MG63 (cell line): ENCODE measurements at regions not wholly inside any gene's neighbourhood (a gene's known extent, or its start where the extent isn't known, plus 50 kb on each side); places are given as distances from the start of the nearest gene placed in this dataset.
A peak's percentile ranks its signal among the peaks of the same experiment; 100 is the strongest.

Experiments
- DNase-seq: peaks from one replicate; pipeline ENCODE4 v3.0.0-alpha.2; 2020
- H3K27me3 ChIP-seq: fragments of 250-450 bp; sonication (Bioruptor Pico); 2 replicates; pipeline ENCODE4 v1.5.1; 2020; ENCODE audit warnings: mild to moderate bottlenecking, moderate library complexity
- H3K36me3 ChIP-seq: fragments of 250-450 bp; sonication (Bioruptor Pico); 2 replicates; pipeline ENCODE4 v1.5.1; 2020; ENCODE audit warnings: mild to moderate bottlenecking, moderate library complexity
- H3K4me3 ChIP-seq: fragments of 250-450 bp; sonication (Bioruptor Pico); 2 replicates; pipeline ENCODE4 v1.5.1; 2020; ENCODE audit warnings: mild to moderate bottlenecking, moderate library complexity
- H3K9me3 ChIP-seq: fragments of 250-450 bp; sonication (Bioruptor Pico); 2 replicates; pipeline ENCODE4 v1.5.1; 2020; ENCODE audit warnings: mild to moderate bottlenecking, moderate library complexity

DNA sequence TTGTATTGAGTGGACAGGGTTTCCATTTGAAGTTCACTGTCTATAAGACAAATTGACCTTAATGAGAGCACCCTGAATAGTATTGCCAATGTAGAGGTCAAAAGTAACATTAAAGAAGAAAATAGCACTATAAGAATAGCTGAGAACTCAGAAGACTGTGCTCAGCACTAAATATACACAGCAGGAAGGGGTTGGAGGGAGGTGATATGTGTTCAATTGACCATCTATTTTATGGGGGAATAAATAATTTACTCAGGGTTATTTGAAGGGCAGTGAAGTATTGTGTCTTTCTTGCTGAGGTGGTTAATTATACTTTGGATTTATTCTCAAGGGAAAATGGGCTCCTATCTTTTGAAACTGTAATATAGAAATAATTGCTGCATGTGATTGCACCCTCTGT, 1380.5 kb upstream of the SPRY2 start:
- DNase-seq: no peak
- no peaks in the 10 kb centered on the region for H3K27me3 ChIP-seq
- H3K4me3 ChIP-seq: no peak overlapping the region
- no peaks in the 10 kb centered on the region for H3K36me3 ChIP-seq
- H3K9me3 ChIP-seq: no peaks in the 10 kb centered on the region

DNA sequence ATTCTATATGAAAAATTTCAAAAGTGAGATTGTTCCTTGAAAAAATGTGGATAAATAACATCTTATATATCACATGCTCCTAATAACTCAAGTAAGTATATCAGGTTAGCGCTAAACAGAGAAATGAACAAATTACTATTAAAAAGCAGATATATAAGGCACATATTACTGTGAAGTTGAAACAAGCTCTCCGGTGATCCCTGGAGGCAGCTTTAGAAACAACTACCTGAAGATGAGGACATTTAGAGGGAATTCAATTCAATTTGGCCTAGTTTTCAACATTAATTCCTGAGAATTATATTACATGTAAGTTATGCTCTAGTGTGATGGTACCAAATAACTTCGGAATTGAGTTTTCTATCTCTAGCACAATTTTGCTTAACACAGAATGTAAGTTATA, 1373.6 kb upstream of the SPRY2 start:
- Histone ChIP-seq H3K9me3 (no peaks in the 10 kb centered on the region), H3K36me3 (no peaks in the 10 kb centered on the region), H3K4me3 (no peak overlapping the region), H3K27me3 (no peaks in the 10 kb centered on the region)
- DNase-seq: no peak

DNA sequence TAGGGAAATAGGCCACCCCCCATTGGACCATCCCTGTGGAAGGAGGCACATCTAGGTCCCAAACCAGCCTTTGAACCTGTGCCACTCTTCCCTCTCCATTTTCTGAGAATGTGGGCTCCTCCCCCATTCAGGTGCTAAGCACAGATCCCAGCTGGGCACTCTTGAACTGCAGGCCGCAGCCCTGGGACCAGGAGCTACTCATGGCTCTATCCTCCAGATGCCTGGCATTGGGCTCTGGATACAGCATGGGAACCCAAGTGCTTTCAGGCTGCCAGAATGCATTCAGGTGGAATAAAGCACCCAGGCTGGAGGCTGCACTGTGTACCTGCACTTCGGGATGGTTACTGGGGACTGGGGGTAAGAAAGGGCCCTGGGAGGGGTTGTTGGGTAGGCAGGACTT, 1372.3 kb upstream of the SPRY2 start:
- Histone ChIP-seq H3K36me3 (no peaks in the 10 kb centered on the region), H3K4me3 (no peak overlapping the region), H3K27me3 (no peaks in the 10 kb centered on the region), H3K9me3 (no peaks in the 10 kb centered on the region)
- DNase-seq: no peak

DNA sequence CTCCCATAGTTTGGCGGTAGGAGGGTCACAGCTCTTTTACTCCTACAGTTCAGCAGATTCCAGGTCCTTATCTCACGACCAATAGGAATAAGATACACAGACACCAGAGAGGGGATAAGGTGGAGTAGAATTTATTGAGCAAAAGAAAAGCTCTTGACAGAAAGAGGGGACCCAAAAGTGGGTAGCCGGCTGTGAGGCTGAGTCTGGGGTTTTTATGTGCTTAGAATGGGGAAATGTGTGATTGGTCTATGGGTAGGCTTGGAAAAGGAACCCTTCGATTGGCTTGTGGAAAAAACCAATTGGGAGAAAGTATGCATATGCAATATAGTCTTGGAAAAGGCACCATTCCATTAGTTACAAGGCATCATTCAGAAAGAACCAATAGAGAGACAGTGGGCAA, 1356.9 kb upstream of the SPRY2 start:
- DNase-seq: no peak

DNA sequence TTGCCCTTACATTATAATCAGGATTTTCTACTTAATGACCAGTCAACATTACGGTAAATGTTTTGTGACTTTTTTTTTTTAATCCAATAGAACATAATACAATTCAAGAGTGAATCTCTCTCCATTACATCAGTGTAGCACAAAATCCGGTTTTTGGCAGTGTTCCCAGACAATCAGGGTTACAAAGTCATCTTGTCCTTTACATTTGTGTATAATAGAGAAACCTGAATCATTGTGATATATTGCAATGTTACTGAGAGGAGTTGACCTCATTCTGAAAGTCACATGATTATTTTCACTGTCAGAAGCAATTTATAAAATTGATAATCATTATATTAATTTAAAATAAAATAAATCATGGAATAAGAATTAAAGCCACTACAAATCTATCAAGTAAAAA, 1346.0 kb upstream of the SPRY2 start:
- Histone ChIP-seq H3K27me3 (no peaks in the 10 kb centered on the region), H3K9me3 (no peaks in the 10 kb centered on the region), H3K36me3 (no peaks in the 10 kb centered on the region), H3K4me3 (no peak overlapping the region)
- DNase-seq: peak; percentile 12

More for the DNA sequence above, 1356.9 kb upstream of the SPRY2 start:
- Histone ChIP-seq H3K27me3 (no peaks in the 10 kb centered on the region), H3K36me3 (no peaks in the 10 kb centered on the region), H3K9me3 (no peaks in the 10 kb centered on the region), H3K4me3 (no peak overlapping the region)

DNA sequence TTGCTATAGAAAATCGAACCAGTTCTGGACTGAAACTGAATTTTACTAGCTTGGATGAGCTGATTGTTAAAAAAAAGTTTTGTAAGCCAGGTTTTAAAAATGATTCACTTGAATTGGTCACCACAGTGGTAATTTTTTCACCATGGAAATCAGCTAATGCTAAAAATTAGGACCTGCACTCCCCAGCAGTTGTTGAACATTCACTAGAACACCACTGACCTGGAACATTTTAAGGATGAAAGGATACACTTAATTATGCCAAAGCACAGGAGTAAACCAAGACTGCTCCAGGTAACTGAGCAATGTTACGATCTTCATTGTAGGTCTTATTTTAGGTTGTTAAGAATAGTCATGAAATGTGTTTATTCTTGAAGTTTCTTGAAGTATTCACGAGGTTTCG, 1342.6 kb upstream of the SPRY2 start:
- H3K27me3 ChIP-seq: no peaks in the 10 kb centered on the region
- no peaks in the 10 kb centered on the region for H3K9me3 ChIP-seq
- no peaks in the 10 kb centered on the region for H3K36me3 ChIP-seq
- H3K4me3 ChIP-seq: no peak overlapping the region
- DNase-seq: no peak

DNA sequence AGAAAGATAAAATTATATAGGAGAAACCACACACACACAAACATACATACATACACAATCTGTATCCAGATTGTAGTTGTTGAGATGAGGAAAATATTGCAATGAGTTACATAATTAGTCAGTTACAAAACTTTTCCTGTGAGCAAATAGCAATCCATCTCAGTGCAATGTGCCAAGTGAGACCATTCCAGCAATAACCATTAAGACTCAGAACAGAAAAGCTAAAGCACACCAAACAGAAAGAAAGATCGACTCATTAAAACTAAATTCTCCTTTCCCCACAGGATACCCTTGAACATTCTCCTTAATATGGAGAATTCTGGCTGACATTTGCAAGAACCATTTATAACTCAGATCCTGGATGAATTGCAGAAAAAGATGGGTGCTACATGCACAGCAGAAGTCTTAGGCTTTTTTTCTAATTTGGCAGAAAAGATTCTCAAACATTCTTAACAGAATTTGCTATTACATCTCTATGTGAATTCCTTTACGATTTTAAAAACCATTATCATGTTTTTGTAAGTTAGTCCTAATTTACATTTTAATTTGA, 1341.2 kb upstream of the SPRY2 start:
- no peaks in the 10 kb centered on the region for H3K36me3 ChIP-seq
- no peaks in the 10 kb centered on the region for H3K27me3 ChIP-seq
- no peaks in the 10 kb centered on the region for H3K9me3 ChIP-seq

DNA sequence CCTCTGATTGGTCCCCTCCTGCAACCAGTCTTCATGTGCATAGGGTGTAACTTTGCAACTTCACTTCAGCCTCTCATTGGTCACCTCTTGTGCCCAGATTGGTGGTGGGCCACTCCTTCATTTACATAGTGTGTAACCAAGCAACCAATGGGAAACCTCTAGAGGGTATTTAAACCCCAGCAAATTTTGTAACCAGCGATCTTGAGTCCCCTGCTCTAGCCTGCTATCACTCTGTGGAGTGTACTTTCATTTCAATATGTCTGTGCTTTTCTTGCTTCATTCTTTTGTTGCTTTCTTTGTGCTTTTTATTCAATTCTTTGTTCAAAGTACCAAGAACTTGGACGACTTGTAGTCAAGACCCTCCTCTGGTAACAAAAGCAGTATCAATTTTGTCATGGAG, 1336.9 kb upstream of the SPRY2 start:
- H3K27me3 ChIP-seq: no peaks in the 10 kb centered on the region

More for the DNA sequence above, 1341.2 kb upstream of the SPRY2 start:
- no peak for DNase-seq
- H3K4me3 ChIP-seq: no peak overlapping the region

DNA sequence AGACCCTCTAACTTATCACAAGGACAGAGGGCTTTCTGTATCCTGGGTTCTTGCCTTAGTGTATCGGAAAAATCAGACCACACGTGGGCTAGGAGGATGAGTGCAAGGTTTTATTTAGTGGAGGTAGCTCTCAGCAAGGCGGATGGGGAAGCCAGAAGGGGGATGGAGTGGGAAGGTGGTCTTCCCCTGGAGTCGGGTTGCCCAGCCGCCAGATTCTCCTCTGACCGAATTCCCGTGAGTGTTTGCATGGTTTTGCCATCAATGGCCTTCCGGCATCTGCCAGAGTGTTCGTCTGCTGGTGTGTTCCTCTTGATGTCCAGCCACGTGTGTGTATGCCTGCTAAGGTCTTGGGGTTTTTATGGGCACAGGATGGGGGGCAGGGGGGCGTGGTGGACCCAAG, 1335.1 kb upstream of the SPRY2 start:
- Histone ChIP-seq H3K36me3 (no peaks in the 10 kb centered on the region), H3K4me3 (no peak overlapping the region), H3K27me3 (no peaks in the 10 kb centered on the region), H3K9me3 (no peaks in the 10 kb centered on the region)
- no peak for DNase-seq

More for the DNA sequence above, 1336.9 kb upstream of the SPRY2 start:
- no peaks in the 10 kb centered on the region for H3K36me3 ChIP-seq
- no peak for DNase-seq
- no peaks in the 10 kb centered on the region for H3K9me3 ChIP-seq
- no peak overlapping the region for H3K4me3 ChIP-seq

DNA sequence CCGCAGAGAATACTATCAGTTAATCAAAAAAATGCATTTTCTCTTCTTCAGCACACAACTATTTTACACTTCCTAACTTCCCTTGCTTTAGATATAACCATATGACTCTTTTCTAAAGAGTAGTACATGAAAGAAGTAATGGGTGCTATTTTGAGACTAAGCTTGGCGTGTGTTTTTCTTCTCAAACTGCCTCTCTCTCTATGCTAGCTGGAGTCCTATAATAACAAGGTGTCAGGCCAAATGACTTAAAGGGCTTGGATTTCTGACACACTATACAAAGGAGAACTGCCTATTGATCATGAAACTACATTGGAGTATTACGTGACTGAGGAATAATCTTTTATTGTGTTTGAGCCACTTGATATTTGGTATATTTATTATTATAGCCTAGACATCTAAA, 1330.1 kb upstream of the SPRY2 start:
- no peaks in the 10 kb centered on the region for H3K9me3 ChIP-seq
- H3K36me3 ChIP-seq: no peaks in the 10 kb centered on the region
- DNase-seq: no peak
- no peaks in the 10 kb centered on the region for H3K27me3 ChIP-seq
- no peak overlapping the region for H3K4me3 ChIP-seq

DNA sequence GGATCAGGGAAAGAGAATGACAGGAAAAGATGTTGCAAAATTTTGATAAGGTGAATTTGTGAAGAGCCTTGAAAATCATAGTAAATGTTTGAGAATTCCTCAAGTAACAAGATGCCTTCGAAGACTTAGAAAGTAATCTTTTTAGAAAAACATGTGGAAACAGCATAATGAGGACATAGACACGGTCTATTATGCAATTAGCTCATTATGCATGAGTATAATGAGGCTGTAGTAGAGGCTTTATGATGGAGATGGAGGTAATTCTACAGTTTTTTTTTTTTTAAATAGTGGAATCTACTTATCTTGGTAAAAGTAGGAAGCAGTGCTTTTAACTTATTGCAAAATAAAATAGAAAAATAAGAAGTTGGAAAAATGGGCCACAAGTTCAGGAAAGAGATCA, 1329.1 kb upstream of the SPRY2 start:
- no peak for DNase-seq
- H3K9me3 ChIP-seq: no peaks in the 10 kb centered on the region
- no peak overlapping the region for H3K4me3 ChIP-seq
- no peaks in the 10 kb centered on the region for H3K36me3 ChIP-seq
- H3K27me3 ChIP-seq: no peaks in the 10 kb centered on the region

DNA sequence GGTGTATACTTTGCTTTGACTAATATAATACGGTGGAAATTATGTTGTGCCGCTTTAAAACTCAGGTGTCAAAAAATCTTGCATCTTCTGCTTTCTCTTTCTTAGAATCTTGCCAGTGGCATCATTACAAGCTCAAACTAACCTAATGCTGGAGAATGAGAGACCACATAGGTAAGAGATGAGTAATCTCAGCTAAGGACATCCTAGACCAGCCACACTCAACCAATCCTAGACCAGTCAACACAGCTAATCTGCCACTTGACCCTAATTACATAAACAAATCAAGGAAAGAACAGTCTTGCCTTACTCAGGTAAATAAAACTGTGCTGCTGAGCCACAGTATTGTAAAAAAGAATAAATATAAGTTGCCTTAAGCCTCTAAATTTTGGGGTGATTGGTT, 1323.9 kb upstream of the SPRY2 start:
- no peaks in the 10 kb centered on the region for H3K9me3 ChIP-seq
- H3K27me3 ChIP-seq: no peaks in the 10 kb centered on the region
- DNase-seq: no peak
- H3K4me3 ChIP-seq: no peak overlapping the region
- no peaks in the 10 kb centered on the region for H3K36me3 ChIP-seq

DNA sequence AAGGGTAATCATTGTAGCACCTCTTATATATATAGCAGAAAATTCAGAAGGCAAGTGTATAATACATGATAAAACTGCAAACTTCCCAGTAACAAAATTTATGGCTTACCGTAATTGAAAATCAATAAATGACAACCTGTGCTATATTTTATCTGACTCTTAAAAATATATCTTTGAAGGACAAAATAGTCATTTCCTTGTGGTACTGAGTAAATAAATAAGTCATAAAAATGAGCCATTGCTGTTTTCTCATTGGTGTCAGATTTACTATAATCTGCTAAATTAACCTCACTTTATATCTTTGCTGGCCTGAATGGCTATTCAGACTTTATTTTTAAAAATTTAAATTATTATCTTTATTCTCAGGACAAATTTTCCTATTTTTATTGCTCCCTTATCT, 1319.1 kb upstream of the SPRY2 start:
- DNase-seq: no peak
- Histone ChIP-seq H3K27me3 (no peaks in the 10 kb centered on the region), H3K4me3 (no peak overlapping the region), H3K9me3 (no peaks in the 10 kb centered on the region), H3K36me3 (no peaks in the 10 kb centered on the region)

DNA sequence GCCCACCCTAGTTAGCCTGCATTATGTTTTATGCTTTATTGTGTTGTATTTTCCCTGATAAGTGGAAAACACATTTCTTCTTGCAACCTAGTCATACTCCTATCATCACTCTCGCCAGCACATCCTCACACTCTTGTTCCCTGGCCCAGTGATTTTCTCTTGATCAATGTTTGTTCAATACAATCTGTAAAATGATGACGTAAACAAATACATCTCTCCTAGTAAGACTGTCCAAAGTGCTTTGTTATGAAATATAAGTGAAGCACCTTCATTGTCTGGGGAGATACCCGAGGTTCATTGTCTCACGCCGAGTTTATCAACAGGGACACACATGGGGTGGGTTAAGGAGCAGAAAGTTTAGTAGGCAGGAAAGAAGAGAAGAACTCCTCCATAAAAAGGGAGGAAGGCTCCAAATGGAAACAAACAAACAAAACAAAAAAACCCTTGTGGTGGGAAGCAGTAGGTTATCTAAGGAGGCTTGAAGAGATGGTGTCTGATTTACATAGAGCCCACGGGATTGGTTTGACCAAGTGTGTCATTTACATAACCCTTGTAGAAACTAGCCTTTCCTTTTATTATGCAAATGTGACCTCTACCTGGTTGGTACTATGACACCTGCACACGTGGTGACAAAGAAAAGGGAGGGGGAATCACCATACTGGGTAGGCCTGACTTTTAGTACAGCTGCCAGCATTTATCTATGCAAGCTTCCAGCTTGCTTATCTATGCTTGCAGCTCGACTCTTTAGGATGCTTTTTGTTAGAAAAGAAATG, 1317.9 kb upstream of the SPRY2 start:
- Histone ChIP-seq H3K36me3 (no peaks in the 10 kb centered on the region), H3K27me3 (no peaks in the 10 kb centered on the region)

DNA sequence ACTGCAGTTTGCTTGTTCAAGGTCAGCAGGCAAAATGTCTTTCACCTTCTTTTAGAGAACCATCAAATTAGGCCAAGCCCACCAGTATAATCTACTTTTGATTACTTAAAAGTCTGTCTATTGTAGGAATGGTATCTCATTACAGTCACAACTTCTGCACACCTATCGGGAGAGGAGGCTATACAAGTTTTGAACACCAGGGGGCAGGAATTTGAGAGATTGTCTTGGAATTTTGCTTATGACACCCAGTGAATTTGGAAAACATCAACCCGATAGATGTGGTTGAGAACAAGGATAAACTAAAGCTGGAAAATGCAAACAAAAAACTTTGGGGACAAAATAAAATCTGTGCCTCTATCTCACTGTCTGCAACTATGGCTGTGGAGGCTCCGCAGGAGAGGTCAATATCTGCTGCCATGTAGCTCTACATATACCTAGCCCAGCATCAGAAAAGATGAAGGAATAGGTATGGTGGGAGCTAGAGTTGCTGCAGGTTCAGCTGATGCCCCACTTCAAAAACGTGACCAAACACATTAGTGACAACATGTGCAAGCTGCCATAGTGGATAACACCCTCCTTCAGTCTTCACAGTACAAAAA, 1299.2 kb upstream of the SPRY2 start:
- no peak for DNase-seq
- no peaks in the 10 kb centered on the region for H3K27me3 ChIP-seq

More for the DNA sequence above, 1317.9 kb upstream of the SPRY2 start:
- no peaks in the 10 kb centered on the region for H3K9me3 ChIP-seq
- H3K4me3 ChIP-seq: no peak overlapping the region
- no peak for DNase-seq

DNA sequence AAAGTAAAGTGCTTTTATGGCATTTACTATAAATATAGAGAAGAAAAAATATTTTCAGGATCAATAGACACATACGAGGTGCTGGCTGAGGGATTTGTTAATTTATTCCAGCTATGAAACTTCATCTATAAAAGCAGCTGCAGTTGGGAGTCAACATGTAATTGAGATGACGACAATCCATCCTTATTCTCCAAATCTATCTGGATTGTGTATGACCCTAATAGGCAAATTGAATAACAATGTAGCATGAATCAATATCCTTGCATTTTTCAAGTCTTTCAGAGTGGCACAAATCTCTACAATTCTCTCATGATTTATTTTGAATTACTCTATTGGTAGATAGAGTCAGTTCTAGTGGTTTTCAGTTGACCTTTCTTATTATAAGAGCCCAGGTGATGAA, 1296.5 kb upstream of the SPRY2 start:
- Histone ChIP-seq H3K4me3 (no peak overlapping the region), H3K9me3 (no peaks in the 10 kb centered on the region), H3K27me3 (no peaks in the 10 kb centered on the region)

More for the DNA sequence above, 1299.2 kb upstream of the SPRY2 start:
- no peak overlapping the region for H3K4me3 ChIP-seq
- no peaks in the 10 kb centered on the region for H3K36me3 ChIP-seq
- H3K9me3 ChIP-seq: no peaks in the 10 kb centered on the region

DNA sequence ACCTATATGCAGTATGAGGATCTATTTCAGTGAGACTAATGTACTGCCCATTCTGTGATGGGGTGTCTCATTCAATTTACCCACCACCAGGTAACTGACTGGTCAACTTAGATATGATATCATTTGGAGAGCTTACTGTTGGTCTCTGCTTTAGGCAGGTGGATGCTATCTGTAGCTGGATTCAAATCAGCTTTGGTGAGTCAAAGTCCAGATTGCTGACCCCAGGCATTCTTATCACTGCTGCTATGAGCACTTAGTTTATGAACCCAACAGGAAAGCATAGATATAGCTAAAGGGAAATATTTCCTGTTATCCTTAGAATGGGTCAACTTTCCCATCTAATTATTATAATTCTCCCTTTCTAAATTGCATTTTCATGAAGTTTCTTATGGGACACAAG, 1295.2 kb upstream of the SPRY2 start:
- Histone ChIP-seq H3K27me3 (no peaks in the 10 kb centered on the region), H3K4me3 (no peak overlapping the region), H3K9me3 (no peaks in the 10 kb centered on the region), H3K36me3 (no peaks in the 10 kb centered on the region)
- DNase-seq: no peak

More for the DNA sequence above, 1296.5 kb upstream of the SPRY2 start:
- no peak for DNase-seq
- no peaks in the 10 kb centered on the region for H3K36me3 ChIP-seq

DNA sequence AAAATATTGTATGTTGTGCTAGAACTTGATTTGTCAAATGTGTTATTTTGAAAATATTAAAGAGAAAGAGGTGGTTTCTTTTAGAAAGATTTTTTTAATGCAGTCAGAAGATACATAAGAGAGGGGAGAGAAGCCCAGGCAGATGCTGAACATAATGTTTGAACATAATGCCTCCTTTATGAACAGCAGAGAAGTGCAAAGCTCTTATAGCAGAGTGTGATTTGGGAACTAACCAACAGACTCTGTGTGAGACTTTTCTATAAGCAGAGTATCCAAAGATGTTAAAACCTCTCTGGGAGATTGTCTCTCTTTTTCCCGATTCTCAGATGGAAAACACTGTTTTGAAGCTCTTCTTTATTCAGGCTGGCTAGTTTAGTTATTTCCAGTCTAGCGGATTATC, 1274.1 kb upstream of the SPRY2 start:
- H3K27me3 ChIP-seq: no peaks in the 10 kb centered on the region
- no peaks in the 10 kb centered on the region for H3K36me3 ChIP-seq
- DNase-seq: no peak
- no peak overlapping the region for H3K4me3 ChIP-seq
- no peaks in the 10 kb centered on the region for H3K9me3 ChIP-seq
